HG02938 (cell line): ENCODE measurements at regions not wholly inside any gene's neighbourhood (a gene's known extent, or its start where the extent isn't known, plus 50 kb on each side); places are given as distances from the start of the nearest gene placed in this dataset.
"Not testable (repeated sequence)": the region's sequence is repeated elsewhere in the genome, so short reads cannot be mapped to it uniquely, and the experiment has no call there.

ENCODE experiments used
- ATAC-seq: cut with Tn5 transposase; IDR thresholded peaks from one replicate; pipeline ENCODE4 v1.9.1; 2021; ENCODE audit warnings: mild to moderate bottlenecking, moderate library complexity; ENCODE audit not compliant: unreplicated experiment

DNA sequence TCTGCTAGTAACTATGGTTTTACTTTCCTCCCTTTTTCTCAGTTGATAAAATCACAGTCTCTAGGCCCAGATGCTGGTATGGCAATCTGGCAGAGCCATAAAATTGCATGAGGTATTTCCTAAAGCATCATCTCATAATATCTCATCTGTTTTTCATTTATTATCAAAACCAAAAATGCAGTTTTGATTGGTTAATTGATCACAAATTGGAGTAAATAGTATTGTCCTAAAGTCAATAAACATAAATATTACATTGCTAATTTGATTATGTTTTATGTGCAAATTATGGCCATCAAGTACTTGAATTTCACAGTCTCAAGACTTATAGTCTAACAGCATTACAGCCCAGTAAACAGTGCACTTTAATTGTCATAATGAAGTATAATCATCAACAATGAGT lies 2365.6 kb downstream of the ARAP2 start:
- no peak for ATAC-seq

DNA sequence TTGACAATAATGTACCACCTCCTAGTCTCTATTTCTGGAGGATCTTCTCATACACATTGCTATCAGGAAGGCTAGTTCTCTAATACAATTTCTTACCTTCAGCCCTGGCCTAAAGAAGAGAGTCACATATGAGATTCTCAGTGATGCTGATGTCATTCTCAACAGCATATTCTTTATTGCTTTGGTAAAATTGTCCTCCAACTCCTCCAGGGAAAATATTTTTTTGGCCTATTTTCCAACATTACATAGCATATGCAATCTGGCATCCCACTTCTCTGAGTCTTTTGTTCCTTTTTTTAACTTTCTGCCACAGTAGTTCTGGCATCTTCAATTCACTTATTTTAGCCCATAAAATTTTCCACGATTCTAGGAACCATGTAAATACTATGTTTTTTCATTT lies 2363.1 kb downstream of the ARAP2 start:
- ATAC-seq, result no peak

DNA sequence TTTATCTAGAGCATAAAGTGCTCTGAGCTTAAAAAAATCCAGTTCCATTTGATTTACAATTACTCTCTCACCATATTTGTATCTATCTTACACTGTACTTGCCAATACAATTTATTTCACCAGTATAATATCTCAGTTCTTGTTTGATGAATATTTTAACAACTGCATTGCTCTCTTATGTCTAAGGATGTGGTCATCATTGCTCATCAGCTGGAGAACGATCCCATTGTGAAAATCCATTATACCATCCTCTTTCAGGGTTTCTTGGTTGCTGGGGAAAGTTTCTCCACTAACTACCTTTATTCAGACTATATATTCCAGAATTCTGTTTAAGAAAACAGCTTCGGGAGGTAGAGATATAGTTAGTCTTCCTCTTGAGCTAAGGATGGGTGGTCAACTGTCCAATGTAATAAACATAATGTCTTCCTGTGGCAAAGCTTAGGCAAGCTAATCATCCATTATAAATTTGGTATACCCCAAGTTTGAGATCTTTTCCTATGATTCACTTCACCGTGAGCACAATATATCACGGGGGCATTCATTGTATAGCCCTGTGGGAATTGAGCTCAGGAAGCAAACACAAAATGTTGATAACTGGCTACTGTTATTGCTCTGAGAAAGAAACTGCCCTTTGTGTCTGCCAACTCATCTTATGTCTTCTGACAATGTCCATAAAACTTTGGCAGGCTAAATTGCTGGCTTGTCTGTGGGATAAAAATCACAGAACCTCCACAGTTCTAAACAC lies 2361.9 kb downstream of the ARAP2 start:
- ATAC-seq, result no peak

DNA sequence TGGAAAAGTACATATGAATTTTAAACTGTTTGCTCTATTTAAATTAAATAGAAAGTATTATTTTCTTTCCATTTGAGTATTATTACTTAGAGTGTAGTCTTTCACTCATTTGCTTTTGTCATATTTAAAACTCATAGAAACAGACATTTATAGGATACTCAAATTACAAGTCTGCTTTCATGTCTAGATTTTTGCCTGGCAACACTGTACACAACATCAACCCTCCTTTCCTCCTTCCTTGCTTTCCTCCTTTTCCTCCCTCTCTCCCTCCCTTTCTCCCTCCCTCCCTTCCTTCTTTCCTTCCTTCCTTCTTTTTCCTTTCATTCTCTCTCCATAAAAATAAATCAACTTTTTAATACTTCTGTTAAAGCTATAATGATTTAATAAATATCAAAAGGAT lies 2361.2 kb downstream of the ARAP2 start:
- no peak for ATAC-seq

DNA sequence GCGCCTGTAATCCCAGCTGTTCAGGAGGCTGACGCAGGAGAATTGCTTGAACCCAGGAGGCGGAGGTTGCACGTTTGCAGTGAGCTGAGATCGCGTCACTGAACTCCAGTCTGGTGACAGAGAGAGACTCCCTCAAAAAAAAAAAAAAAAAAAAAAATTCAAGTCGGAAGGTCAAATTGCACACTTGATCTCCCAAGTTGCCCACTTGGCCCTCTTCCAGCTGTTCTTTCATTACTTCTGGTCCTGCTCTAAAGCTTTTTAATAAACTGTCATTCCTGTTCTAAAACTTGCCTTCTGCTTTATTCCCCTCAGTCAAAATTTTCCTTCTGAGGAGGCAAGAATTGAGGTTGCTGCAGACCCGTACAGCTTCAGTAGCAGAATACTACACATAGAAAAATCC lies 2358.0 kb downstream of the ARAP2 start:
- ATAC-seq, result no peak

DNA sequence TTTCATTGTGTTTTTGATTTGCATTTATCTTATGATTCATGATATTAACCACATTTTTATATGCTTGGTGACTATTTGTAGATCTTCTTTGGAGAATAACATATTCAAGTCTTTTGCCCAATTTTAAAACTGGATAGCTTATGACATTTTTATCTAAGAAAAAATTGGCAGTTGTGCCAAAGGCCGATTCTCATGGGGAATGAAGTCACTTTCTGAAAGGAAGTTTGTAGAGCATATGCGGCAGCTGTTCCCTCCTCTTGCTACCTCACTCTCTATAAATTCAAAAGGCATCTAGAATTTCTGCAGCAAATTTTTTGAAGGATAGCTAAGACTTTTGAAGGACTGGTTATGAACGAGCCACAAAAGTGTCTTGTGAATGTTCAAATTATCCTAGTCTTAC lies 2353.5 kb downstream of the ARAP2 start:
- ATAC-seq, result no peak

DNA sequence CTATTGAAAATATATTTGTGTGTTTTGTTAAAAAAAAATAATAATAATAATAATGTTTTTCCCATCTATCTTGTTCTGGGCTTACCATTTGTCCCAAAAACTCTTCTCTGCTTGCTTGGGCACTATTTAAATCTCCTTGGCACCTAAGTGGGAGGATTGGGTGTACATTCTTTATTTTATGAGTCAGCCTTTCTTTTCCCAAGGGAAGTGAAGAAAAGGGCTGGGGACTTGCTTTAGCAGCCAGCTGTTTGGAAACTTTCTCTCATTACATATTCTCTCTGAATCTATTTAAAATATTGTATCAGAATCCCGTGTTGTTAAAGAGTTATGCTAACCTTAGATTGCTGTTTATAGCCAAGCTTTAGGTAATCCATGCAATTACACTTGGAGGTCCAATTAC lies 2332.4 kb downstream of the ARAP2 start:
- no peak for ATAC-seq

DNA sequence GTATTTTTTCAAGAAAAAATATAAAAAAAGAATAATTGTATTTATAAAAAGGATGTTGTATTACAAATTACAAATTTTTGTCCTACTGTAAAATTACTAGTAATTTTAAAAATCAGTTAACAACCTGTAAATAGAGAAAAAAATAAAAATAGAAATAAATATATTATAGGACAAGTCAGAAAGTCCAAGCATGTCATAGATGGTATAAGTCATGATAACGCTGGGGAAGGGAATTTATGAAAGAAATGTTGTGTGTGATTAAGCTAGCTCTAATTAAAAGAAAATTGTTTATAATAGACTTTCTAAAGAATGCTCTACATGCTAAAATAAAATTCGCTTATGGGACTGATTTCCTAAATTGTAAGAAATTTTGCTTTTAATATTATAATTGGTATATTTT lies 2329.9 kb downstream of the ARAP2 start:
- no peak for ATAC-seq

DNA sequence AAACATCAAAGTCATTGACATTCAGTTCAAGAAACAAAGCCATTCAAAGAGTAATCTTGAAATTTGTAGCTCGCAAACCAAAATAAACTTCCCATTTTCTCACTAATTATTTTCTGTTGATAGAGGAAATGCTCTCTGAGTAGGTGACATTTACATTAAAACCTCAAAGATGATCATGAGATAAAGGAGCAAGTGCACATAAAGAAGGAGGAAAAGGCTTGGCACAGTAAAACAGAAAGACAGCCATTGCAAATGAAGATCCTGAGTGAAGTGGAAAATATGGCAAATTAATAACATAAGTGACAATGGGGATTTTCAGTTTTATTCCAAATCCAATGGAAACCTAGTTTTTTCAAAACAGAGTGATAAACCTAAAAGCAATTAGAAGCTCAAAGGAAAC lies 2320.8 kb downstream of the ARAP2 start:
- no peak for ATAC-seq

DNA sequence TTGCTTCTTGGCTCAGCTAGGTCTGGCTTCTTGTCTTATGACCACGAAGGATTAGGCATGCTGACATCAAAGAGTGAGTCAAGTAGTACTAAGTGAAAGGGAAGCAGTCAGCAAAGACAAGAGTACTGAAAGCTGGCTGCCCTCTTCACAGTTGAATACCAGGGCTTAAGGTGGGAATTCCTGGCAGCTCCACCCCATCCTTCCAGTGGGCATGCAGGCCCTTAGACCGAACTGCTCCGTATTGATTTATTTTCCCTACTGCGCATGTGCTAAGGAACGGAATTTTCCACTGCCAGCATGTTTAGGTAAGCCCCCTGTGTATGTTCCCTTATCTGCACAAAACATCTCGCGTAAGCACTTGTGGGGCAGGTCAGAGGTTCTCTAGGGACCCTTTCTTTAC lies 2320.1 kb downstream of the ARAP2 start:
- ATAC-seq, result no peak

DNA sequence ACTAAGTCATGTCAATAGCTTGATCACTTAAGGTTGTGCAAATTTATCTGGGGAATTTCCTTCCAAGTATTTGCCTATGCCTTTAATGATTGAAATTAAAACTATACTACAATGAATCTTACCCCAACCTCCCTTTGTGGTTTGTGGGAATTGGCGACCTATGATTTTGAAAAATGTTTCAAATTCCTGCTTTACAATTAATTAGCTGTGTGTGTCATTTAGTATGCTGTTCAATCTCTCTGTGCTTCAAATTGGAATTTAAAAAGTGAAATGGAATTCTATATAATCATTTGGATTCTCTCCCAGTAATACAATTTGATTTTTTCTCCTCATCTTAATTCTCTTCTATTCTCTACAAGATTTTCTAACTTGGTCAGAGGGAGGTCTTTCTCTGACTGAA lies 2319.5 kb downstream of the ARAP2 start:
- no peak for ATAC-seq

DNA sequence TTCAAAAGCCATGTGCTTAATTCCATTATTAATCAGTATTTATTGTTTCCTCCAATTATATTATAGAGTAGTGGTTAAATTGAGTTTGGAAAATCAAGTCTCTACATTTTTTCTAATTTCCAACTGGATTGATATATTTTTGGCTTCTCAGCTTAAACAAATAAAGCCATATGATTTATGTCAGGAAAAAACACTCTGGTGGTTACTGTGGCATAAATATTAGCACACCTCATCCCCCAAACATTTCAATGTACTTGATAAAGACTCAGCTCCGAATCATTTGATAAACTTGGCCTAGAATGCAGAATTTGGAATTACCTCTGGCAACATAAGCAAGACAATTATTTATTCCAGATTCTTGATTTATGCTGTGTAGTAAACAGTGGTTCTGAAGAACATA lies 2313.8 kb downstream of the ARAP2 start:
- ATAC-seq, result no peak

DNA sequence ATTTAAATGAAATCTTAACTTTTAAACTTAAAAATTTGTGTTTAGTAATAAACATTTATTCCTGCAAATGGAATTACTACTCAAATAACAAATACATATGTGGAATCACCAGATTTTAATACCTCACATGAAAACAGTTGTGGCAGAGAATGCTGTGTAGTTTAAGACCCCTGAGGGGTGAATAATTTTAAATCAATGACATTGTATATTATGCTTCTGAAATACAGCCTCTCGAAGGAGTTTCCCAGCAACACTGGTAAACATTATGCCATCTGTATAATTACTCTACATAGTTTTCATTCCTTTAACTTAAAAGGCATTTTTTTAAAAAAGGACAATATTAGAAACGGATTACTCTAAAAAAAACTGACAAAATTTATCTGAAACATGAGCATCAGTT lies 2313.3 kb downstream of the ARAP2 start:
- ATAC-seq, result no peak

DNA sequence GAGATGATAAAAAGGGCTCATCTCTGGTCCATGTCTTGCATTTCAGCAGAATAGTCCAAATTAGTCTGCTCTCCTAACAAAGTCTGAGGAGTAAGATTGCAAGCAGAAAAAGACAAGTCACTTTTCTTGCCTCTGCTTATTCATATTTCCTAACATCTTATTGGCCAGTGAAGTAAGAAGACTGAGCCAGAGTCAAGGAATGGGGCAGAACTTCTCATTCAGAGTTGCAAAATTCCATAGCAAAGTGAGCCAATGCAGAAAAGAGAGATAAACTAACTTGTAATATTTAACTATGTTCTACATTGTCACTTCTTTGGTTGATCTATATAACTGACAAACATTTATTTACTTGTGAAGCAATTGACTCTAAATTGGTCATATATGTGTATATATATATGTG lies 2304.0 kb downstream of the ARAP2 start:
- ATAC-seq, result no peak

DNA sequence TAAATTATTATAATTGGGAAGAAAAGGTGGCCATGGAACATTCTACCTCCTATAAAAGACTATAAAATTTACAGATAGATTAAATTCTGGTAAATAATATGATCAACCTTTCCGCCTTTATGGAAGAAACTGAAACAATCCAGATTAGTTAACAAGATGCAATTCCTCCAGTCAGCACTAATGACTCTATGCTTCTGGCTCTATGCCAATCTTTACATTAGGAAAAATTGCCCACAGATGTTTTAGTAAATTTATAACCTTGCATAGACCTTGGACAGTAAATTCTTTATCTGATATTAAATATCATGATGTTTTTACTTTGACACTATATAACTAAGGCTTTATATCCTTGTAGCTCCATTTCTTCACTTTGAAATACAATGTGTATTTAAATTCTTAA lies 2302.5 kb downstream of the ARAP2 start:
- ATAC-seq, result no peak

DNA sequence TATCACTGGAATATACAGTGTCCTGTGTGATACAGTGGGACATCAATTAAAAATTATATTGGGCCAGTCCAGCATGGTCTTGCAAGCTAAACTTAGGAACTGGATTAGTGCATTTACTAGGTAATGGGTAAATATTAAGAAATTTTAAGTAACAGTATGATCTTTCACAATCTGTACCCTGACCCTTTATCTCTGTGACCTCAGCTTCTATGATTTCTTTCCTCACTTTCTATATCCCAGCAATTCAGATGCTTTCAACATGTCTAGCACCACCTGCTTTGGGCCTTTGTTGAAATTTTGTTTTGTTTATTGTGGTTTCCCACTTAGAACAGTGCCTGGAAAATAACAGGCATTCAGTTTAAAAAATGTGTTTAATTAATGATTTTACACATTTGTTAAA lies 2295.4 kb downstream of the ARAP2 start:
- no peak for ATAC-seq

DNA sequence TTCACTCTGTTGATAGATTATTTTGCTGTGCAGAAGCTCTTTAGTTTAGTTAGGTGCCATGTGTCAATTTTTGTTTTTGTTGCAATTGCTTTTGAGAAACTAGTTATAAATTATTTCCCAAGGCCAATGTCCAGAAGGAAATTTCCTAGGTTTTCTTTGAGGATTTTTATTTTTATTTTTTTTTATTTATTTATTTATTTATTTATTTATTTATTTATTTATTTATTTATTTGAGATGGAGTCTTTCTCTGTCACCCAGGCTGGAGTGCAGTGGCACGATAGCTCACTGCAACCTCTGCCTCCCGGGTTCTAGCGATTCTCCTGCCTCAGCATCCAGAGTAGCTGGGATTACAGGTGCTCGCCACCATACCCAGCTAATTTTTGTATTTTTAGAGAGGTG lies 2290.5 kb downstream of the ARAP2 start:
- not testable (repeated sequence) for ATAC-seq

DNA sequence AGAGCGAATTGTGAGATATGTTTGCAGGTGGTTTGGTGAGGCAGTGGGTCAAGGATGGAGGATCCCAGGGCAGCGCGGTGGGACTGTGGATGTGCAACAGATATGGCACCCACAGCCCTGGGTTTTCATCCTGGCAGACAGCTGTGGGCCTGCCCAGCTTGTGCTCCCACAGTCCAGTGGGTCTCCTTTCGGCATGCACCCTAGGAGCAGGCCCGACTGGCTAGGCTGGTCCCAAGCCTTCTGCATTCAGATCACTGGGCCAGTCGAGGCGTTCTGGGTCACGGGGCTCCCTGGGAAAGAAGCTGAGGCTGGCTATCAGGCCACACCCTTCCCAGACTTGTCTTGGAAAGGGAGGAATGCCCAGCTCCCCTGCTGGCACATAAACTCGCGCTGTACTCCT lies 2289.6 kb downstream of the ARAP2 start:
- ATAC-seq, result no peak

DNA sequence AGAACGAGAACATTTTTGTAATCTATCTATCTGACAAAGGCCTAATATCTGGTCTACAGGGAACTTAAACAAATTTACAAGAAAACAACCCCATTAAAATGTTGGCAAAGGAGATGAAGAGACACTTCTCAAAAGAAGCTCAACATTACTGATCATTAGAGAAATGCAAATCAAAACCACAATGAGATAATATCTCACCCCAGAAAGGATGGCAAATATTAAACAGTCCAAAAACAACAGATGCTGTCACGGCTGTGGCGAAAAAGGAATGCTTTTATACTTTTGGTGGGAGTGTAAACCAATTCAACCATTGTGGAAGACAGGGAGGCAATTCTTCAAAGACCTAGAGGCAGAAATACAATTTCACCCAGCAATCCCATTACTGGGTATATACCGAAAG lies 2284.8 kb downstream of the ARAP2 start:
- ATAC-seq, result no peak

DNA sequence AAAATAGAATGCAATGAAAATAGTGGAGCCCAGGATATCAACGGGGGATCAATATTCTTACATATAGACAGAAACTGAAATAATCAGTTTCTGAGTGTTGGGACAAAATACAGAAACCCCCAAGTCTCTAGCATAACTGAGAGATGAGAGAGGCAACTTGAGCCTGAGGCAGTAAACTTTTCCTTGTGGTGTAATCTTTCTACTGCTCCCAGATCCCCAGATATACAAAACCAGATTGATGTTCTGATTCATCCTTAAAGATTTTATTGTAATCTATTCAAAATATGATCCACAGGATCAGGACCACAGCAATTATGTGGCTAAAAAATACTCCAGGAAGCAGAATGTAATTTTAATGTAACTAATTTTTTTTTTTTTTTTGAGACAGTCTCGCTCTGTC lies 2282.6 kb downstream of the ARAP2 start:
- no peak for ATAC-seq

DNA sequence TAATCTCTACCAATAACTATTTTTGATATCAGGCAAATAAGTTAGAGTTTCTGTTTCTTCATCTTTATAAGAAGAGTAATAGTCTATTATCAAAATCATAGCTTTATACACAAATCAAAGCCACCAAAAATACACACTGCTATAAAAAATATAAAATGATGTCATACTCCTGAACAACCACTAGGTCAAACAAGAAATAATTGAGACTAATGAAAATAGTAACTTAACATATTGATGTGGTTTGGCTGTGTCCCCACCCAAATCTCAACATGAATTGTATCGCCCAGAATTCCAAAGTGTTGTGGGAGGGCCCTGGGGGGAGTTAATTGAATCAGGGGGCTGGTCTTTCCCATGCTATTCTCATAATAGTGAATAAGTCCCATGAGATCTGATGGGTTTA lies 2277.5 kb downstream of the ARAP2 start:
- ATAC-seq, result no peak

DNA sequence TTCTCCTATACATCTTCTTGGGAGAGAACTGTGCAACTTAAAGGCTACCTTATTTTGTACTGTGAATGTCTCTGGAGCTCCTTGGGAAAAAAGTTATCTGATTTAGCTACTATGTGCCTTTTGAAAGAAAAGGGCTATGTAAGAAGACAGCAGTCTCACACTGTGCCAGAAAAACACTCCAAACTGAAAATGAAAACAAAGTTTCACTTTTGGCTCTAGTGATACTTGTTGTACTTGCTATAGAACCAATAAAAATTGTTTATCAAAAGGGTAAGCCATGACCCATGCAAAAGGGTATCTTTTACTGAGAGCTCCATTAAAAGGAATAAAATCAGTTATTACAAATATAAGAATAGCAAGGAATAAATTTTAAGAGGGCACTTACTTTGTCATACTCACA lies 2270.0 kb downstream of the ARAP2 start:
- ATAC-seq, result no peak

DNA sequence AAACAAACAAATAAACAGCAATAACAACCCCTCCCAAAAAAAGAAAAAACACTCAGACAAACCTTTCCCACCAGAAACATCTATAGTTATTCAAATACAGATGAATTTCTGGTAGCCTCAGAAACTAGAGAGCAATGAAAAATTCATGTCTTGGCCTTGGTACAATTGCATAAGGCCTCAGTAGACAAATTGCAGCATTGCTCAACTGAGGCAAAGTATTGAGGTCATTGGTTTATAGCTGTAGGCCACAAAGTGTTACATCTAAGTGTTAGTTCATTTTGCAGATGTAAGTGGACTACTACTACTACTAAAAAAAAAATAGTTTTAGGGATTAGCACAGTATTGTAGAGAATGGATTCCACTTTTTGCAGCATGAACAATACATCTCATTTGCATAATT lies 2268.3 kb downstream of the ARAP2 start:
- no peak for ATAC-seq
